ENCODE measurements at regions not wholly inside any gene's neighbourhood (a gene's known extent, or its start where the extent isn't known, plus 50 kb on each side); places are given as distances from the start of the nearest gene placed in this dataset.

- DNase-seq (ENCODE audit: low read depth, low spot score) = no peak
- WGBS (ENCODE audit: insufficient coverage, insufficient read length) = no CpG with 5 or more reads among the region's 3 CpGs
These were observed 295.6 kb downstream of the PCNX1 start for GRCh38 chr14:71202881-71203280.

DNA sequence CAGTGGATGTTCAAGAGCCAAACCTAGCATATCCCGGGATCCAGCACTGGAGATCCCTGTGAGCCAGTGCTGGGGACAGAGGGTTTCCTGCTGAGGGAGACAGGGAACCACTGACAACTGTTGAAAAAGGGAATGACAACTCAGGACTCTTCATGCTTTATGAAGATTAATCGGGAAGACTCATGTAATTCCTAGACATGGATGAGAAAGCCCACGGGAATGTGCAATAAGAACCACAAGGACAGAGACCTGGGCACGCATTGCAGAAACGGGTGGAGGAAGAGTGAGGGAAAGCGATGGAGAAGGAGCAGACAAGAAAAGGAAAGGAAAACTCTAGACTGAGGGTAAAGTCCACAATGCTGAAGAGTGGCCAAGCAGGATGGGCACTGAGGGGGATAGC is 296.0 kb downstream of the PCNX1 start:
- H3K4me3 ChIP-seq (ENCODE audit: low read length) = no peak overlapping the region
- no CpG with 5 or more reads among the region's 6 CpGs for WGBS (ENCODE audit: insufficient coverage, insufficient read length)
- H3K9me3 ChIP-seq (ENCODE audit: control insufficient read depth, insufficient read depth, low read length) = no peaks in the 10 kb centered on the region
- no peaks in the 10 kb centered on the region for H3K36me3 ChIP-seq (ENCODE audit: control insufficient read depth, insufficient read depth, low read length)
- no peaks in the 10 kb centered on the region for H3K27me3 ChIP-seq (ENCODE audit: control insufficient read depth, insufficient read depth, low read length)
- DNase-seq (ENCODE audit: low read depth, low spot score) = no peak
- H3K27ac ChIP-seq (ENCODE audit: low read length) = no peak overlapping the region
- H3K4me1 ChIP-seq (ENCODE audit: control insufficient read depth, insufficient read depth, low read length) = no peaks in the 10 kb centered on the region

More at GRCh38 chr14:71202881-71203280, 295.6 kb downstream of the PCNX1 start:
- no peak overlapping the region for H3K4me3 ChIP-seq (ENCODE audit: low read length)
- H3K9me3 ChIP-seq (ENCODE audit: control insufficient read depth, insufficient read depth, low read length) = no peaks in the 10 kb centered on the region
- H3K36me3 ChIP-seq (ENCODE audit: control insufficient read depth, insufficient read depth, low read length) = no peaks in the 10 kb centered on the region
- H3K27ac ChIP-seq (ENCODE audit: low read length) = no peak overlapping the region
- H3K4me1 ChIP-seq (ENCODE audit: control insufficient read depth, insufficient read depth, low read length) = no peaks in the 10 kb centered on the region
- no peaks in the 10 kb centered on the region for H3K27me3 ChIP-seq (ENCODE audit: control insufficient read depth, insufficient read depth, low read length)

DNA sequence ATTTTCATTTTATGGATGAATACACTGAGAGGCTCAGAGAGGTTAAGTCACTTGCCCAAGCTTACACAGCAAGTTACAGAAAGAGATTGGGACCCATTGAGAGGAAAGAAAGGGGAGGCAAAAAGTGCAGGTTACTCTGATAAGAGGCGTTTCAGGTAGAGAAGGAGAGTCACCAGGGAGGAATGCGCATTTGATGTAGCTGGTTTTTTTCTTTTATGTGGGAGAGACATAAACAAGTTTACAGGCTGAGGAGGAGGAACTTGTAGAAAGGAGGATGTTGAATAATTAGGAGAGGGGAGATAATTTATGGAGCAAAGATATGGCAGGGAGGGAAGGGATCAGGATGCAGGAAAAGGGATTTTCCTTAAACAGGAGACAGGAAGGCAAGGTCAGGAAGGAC is 297.0 kb downstream of the PCNX1 start:
- DNase-seq (ENCODE audit: low read depth, low spot score) = no peak
- Histone ChIP-seq H3K27ac (ENCODE audit: low read length) (no peak overlapping the region), H3K4me3 (ENCODE audit: low read length) (no peak overlapping the region), H3K27me3 (ENCODE audit: control insufficient read depth, insufficient read depth, low read length) (no peaks in the 10 kb centered on the region), H3K4me1 (ENCODE audit: control insufficient read depth, insufficient read depth, low read length) (no peaks in the 10 kb centered on the region), H3K9me3 (ENCODE audit: control insufficient read depth, insufficient read depth, low read length) (no peaks in the 10 kb centered on the region), H3K36me3 (ENCODE audit: control insufficient read depth, insufficient read depth, low read length) (no peaks in the 10 kb centered on the region)
- no CpG with 5 or more reads among the region's 2 CpGs for WGBS (ENCODE audit: insufficient coverage, insufficient read length)

DNA sequence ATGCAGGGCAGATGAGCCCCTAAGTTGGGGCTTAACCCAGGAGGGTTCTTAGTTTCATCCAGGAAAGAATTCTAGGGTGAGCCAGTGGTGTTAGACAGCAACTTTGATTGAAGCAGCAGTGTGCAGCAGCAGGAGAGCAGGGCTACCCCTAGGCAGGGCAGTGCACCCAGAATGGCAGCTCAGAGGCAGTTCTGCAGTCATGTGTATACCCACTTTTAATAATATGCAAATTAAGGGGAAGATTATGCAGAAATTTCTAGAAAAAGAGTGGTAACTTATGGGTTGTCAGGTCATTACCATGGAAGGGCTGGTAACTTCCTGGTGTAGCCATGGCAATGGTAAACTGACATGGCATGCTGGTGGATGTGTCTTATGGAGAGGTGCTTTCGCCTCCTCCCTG is 297.5 kb downstream of the PCNX1 start:
- DNase-seq (ENCODE audit: low read depth, low spot score) = no peak
- H3K27ac ChIP-seq (ENCODE audit: low read length) = no peak overlapping the region
- no peaks in the 10 kb centered on the region for H3K9me3 ChIP-seq (ENCODE audit: control insufficient read depth, insufficient read depth, low read length)
- no peaks in the 10 kb centered on the region for H3K27me3 ChIP-seq (ENCODE audit: control insufficient read depth, insufficient read depth, low read length)
- H3K4me1 ChIP-seq (ENCODE audit: control insufficient read depth, insufficient read depth, low read length) = no peaks in the 10 kb centered on the region
- WGBS (ENCODE audit: insufficient coverage, insufficient read length) = no CpG with 5 or more reads among the region's 1 CpG
- no peak overlapping the region for H3K4me3 ChIP-seq (ENCODE audit: low read length)
- no peaks in the 10 kb centered on the region for H3K36me3 ChIP-seq (ENCODE audit: control insufficient read depth, insufficient read depth, low read length)

DNA sequence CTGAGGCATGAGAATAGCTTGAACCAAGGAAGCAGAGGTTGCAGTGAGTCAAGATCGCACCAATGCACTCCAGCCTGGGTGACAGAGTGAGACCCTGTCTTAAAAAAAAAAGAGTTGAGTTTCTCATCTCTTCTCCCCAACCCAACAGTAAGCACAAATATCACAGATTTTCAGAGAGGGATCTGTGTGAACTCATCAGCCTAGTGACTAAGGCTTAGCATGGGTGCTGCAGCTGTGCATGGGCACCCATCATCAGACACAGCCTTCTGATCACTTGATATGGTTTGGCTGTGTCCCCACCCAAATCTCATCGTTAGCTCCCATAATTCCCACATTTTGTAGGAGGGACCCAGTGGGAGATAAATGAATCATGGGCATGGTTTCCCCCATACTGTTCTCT is 298.9 kb downstream of the PCNX1 start:
- no peak for DNase-seq (ENCODE audit: low read depth, low spot score)
- Histone ChIP-seq H3K36me3 (ENCODE audit: control insufficient read depth, insufficient read depth, low read length) (no peaks in the 10 kb centered on the region), H3K27ac (ENCODE audit: low read length) (no peak overlapping the region), H3K4me1 (ENCODE audit: control insufficient read depth, insufficient read depth, low read length) (no peaks in the 10 kb centered on the region), H3K9me3 (ENCODE audit: control insufficient read depth, insufficient read depth, low read length) (no peaks in the 10 kb centered on the region), H3K4me3 (ENCODE audit: low read length) (no peak overlapping the region), H3K27me3 (ENCODE audit: control insufficient read depth, insufficient read depth, low read length) (no peaks in the 10 kb centered on the region)
- no CpG with 5 or more reads among the region's 2 CpGs for WGBS (ENCODE audit: insufficient coverage, insufficient read length)

- WGBS (ENCODE audit: insufficient coverage, insufficient read length) = no CpG with 5 or more reads among the region's 7 CpGs
- H3K9me3 ChIP-seq (ENCODE audit: control insufficient read depth, insufficient read depth, low read length) = no peaks in the 10 kb centered on the region
- no peaks in the 10 kb centered on the region for H3K4me1 ChIP-seq (ENCODE audit: control insufficient read depth, insufficient read depth, low read length)
- H3K27ac ChIP-seq (ENCODE audit: low read length) = no peak overlapping the region
- no peaks in the 10 kb centered on the region for H3K27me3 ChIP-seq (ENCODE audit: control insufficient read depth, insufficient read depth, low read length)
- DNase-seq (ENCODE audit: low read depth, low spot score) = no peak
- H3K4me3 ChIP-seq (ENCODE audit: low read length) = no peak overlapping the region
- H3K36me3 ChIP-seq (ENCODE audit: control insufficient read depth, insufficient read depth, low read length) = no peaks in the 10 kb centered on the region
These were observed 299.6 kb downstream of the PCNX1 start for GRCh38 chr14:71206766-71207371.

GRCh38 chr14:71208702-71209357 is 301.6 kb downstream of the PCNX1 start:
- Histone ChIP-seq H3K27ac (ENCODE audit: low read length) (no peak overlapping the region), H3K9me3 (ENCODE audit: control insufficient read depth, insufficient read depth, low read length) (no peaks in the 10 kb centered on the region), H3K4me1 (ENCODE audit: control insufficient read depth, insufficient read depth, low read length) (no peaks in the 10 kb centered on the region), H3K4me3 (ENCODE audit: low read length) (no peak overlapping the region), H3K27me3 (ENCODE audit: control insufficient read depth, insufficient read depth, low read length) (no peaks in the 10 kb centered on the region), H3K36me3 (ENCODE audit: control insufficient read depth, insufficient read depth, low read length) (no peaks in the 10 kb centered on the region)
- no CpG with 5 or more reads among the region's 6 CpGs for WGBS (ENCODE audit: insufficient coverage, insufficient read length)
- no peak for DNase-seq (ENCODE audit: low read depth, low spot score)

- Histone ChIP-seq H3K36me3 (ENCODE audit: control insufficient read depth, insufficient read depth, low read length) (no peaks in the 10 kb centered on the region), H3K27ac (ENCODE audit: low read length) (no peak overlapping the region), H3K9me3 (ENCODE audit: control insufficient read depth, insufficient read depth, low read length) (no peaks in the 10 kb centered on the region), H3K4me3 (ENCODE audit: low read length) (no peak overlapping the region), H3K27me3 (ENCODE audit: control insufficient read depth, insufficient read depth, low read length) (no peaks in the 10 kb centered on the region), H3K4me1 (ENCODE audit: control insufficient read depth, insufficient read depth, low read length) (no peaks in the 10 kb centered on the region)
- WGBS (ENCODE audit: insufficient coverage, insufficient read length) = no CpG with 5 or more reads among the region's 6 CpGs
- DNase-seq (ENCODE audit: low read depth, low spot score) = no peak
These were observed 302.6 kb downstream of the PCNX1 start for GRCh38 chr14:71209888-71210287.

GRCh38 chr14:71212093-71212492 is 304.8 kb downstream of the PCNX1 start:
- H3K27me3 ChIP-seq (ENCODE audit: control insufficient read depth, insufficient read depth, low read length) = no peaks in the 10 kb centered on the region
- WGBS (ENCODE audit: insufficient coverage, insufficient read length) = no CpG with 5 or more reads among the region's 5 CpGs
- no peak overlapping the region for H3K27ac ChIP-seq (ENCODE audit: low read length)
- no peaks in the 10 kb centered on the region for H3K36me3 ChIP-seq (ENCODE audit: control insufficient read depth, insufficient read depth, low read length)
- H3K4me1 ChIP-seq (ENCODE audit: control insufficient read depth, insufficient read depth, low read length) = no peaks in the 10 kb centered on the region
- no peak for DNase-seq (ENCODE audit: low read depth, low spot score)
- H3K4me3 ChIP-seq (ENCODE audit: low read length) = no peak overlapping the region
- no peaks in the 10 kb centered on the region for H3K9me3 ChIP-seq (ENCODE audit: control insufficient read depth, insufficient read depth, low read length)

- H3K9me3 ChIP-seq (ENCODE audit: control insufficient read depth, insufficient read depth, low read length) = no peaks in the 10 kb centered on the region
- no peak overlapping the region for H3K27ac ChIP-seq (ENCODE audit: low read length)
- H3K36me3 ChIP-seq (ENCODE audit: control insufficient read depth, insufficient read depth, low read length) = no peaks in the 10 kb centered on the region
- no CpG with 5 or more reads among the region's 10 CpGs for WGBS (ENCODE audit: insufficient coverage, insufficient read length)
- H3K4me3 ChIP-seq (ENCODE audit: low read length) = no peak overlapping the region
- H3K4me1 ChIP-seq (ENCODE audit: control insufficient read depth, insufficient read depth, low read length) = no peaks in the 10 kb centered on the region
- no peak for DNase-seq (ENCODE audit: low read depth, low spot score)
- H3K27me3 ChIP-seq (ENCODE audit: control insufficient read depth, insufficient read depth, low read length) = no peaks in the 10 kb centered on the region
These were observed 305.4 kb downstream of the PCNX1 start for GRCh38 chr14:71212683-71213107.

DNA sequence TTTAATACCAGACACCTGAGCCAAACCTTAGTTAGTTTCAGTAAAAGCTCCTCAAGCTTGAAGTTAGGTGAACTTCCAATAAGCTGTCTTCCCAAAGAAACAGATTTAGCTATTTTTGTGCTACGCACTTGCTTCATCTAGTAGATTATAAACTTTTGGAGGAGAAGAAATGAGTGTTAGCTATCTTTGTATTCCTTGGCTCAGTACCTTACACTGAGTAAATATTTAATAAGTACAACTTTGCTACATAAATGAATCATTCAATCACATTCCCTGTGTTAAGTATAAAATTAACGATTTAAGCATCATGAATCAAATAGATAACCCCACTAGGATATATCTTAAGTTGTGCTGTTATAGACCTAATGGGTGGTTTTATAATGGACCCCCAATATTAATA is 307.0 kb downstream of the PCNX1 start:
- DNase-seq (ENCODE audit: low read depth, low spot score) = no peak
- no peak overlapping the region for H3K27ac ChIP-seq (ENCODE audit: low read length)
- WGBS (ENCODE audit: insufficient coverage, insufficient read length) = no CpG with 5 or more reads among the region's 2 CpGs
- H3K4me3 ChIP-seq (ENCODE audit: low read length) = no peak overlapping the region
- H3K4me1 ChIP-seq (ENCODE audit: control insufficient read depth, insufficient read depth, low read length) = no peaks in the 10 kb centered on the region
- H3K9me3 ChIP-seq (ENCODE audit: control insufficient read depth, insufficient read depth, low read length) = no peaks in the 10 kb centered on the region
- H3K36me3 ChIP-seq (ENCODE audit: control insufficient read depth, insufficient read depth, low read length) = no peaks in the 10 kb centered on the region
- no peaks in the 10 kb centered on the region for H3K27me3 ChIP-seq (ENCODE audit: control insufficient read depth, insufficient read depth, low read length)
